Fibroblast of gingiva (primary cell): ENCODE measurements at regions not wholly inside any gene's neighbourhood (a gene's known extent, or its start where the extent isn't known, plus 50 kb on each side); places are given as distances from the start of the nearest gene placed in this dataset.

Experiments
- DNase-seq: peaks from one replicate; pipeline ENCODE4 v3.0.0-alpha.2; 2011; ENCODE audit warnings: low read depth

- peak; percentile 8 for DNase-seq
Measured at GRCh38 chr4:106766519-106766918, 269.6 kb downstream of the DKK2 start.

DNA sequence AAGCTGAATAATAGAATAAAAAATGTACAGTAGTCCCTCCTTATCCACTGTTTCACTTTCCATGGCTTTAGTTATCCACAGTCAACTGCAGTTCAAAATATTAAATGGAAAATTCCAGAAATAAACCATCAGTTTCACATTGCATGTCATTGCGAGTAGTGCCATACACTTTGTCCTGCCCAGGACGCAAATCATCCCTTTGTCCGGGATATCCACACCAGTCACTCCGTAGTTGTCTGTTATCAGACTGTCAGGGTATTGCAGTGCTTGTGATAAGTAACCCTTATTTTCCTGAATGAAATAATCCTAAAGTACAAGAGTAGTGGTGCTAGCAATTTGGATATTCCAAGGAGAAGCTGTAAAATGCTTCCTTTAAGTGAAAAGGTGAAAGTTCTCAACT lies 271.3 kb downstream of the DKK2 start:
- DNase-seq, result no peak

GRCh38 chr4:106762666-106763443 lies 273.3 kb downstream of the DKK2 start:
- DNase-seq, result peak; percentile 56

DNA sequence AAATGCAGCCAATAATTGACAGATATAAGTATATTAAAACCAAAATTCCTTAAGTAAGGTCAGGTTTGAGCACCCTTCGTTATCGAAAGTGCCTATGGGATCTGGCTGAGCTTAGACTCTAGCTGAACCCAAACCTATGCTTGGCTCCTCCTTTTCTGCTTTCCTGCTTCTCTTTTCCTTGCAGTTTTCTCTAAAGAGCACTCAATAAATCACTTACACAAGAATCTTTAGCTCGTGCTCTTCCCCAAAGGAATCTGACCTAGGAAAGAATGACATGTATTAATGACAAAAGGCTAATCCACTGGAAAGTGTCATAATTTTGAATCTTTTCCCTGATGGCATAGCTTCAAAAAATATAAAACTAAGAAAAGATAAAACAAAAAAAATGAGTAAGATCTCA lies 282.7 kb downstream of the DKK2 start:
- no peak for DNase-seq

DNA sequence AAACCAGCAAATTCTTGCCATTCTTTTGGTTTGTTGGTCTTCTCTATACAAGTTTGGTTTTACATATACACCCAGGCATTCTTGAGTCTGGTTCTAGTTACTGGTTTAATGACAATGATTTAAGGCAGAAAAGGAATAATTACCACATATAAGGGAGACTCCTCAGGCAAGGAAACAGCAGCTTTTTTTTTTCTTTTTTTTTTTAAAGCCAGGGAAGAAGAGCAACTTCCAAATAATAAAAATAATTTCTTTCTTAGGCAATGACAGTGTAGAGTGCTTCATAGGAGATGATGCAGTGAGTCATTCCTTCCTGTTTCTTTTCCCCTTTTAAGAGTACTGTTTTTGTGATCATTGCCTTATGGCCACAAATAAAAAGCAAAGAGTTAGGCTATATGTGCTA lies 289.7 kb downstream of the DKK2 start:
- peak; percentile 29 for DNase-seq

- DNase-seq, result no peak
Measured at GRCh38 chr4:106738121-106738520, 298.0 kb downstream of the DKK2 start.

GRCh38 chr4:106718548-106718947 lies 317.6 kb downstream of the DKK2 start:
- DNase-seq, result no peak

DNA sequence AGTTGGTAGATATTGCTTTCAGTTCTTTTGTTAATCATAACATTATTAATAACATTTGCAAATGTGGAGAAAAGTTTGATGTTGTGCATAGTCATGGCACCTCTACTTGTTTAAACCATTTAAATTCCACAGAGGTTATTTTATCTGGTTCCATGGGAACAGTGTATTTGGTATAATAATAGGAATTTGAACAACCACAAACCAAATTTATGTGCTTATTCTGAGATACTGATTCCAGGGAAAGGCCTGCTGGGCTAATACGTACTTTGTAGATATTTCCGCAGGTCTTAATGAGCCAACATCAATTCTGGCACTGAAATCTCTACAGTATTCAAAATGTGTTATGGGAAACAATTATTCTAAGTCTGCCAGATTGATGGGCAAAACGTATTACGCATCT lies 319.0 kb downstream of the DKK2 start:
- peak; percentile 9 for DNase-seq

DNA sequence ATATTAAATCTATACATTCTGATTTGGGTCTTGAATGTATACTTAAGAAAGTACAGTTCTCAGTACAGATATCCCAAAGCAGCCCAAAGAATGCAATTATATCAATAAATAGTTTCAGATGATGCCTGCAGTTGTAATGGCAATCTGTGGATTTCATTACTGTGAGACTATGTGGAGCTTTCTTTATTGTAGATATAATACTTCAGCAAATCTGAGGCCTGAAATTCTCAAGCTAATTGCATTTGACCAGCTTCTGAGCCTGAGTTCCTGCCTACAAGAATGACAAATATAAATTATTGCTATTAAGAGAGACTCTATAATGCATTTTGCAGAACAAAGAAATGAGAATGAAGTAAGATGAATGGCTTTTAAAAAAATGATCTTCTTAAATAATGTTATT lies 320.3 kb downstream of the DKK2 start:
- no peak for DNase-seq

DNA sequence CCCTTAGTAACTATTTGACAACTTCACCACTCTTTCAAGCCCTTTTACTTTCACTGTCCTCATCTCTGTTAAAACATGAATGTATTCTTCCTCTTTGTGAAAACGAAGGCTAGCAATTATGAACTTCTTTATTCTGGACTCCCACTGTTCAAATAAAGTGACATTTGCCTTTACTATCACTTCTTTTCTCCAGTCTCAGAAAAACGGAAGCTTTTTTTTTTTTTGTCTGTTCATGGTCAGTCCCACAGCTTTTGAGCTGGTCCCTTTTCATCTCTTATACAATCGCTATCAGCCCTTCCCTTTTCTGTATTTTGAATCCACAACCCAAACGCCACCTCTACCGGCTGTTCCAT lies 327.7 kb downstream of the DKK2 start:
- DNase-seq, result no peak

DNA sequence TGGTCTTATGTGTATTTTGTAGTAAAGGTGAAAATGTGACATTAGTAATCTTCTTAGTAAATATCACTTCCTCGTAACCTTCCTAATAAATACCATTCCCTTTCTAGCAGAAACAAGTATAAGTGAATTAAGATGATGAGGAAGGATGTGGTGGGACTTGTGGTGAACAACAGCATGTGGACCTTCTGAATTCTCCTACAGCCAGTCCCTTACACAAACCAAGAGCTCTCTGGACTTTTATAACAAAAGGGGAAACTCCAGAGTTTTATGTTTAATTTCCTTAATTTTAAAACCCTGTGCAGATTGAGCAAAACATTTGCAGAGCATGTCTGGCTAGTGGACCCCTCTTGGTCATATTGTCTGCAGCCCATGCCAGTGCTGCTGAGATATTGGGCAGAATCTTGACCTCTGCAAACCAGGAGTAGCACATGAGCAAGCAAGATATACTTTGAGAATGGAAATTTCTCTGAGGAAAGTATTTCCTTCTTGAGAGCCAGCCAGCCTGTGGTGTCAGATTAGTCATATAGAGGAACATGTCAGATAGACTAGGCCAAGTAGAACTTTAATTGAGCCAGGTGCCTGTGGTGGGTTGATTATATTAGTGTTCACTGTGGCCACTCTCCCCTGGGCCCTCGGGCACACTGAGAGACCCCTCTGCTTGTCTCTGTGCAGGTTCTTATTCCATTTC lies 328.2 kb downstream of the DKK2 start:
- DNase-seq, result no peak

- DNase-seq, result no peak
Measured at GRCh38 chr4:106704253-106704870, 331.8 kb downstream of the DKK2 start.

GRCh38 chr4:106700321-106700720 lies 331.7 kb upstream of the GIMD1 start:
- no peak for DNase-seq

- DNase-seq, result no peak
Measured at GRCh38 chr4:106698621-106699195, 330.1 kb upstream of the GIMD1 start.

GRCh38 chr4:106695501-106696262 lies 327.1 kb upstream of the GIMD1 start:
- no peak for DNase-seq

- DNase-seq, result no peak
Measured at GRCh38 chr4:106694232-106694631, 325.7 kb upstream of the GIMD1 start.

GRCh38 chr4:106691749-106692148 lies 323.2 kb upstream of the GIMD1 start:
- DNase-seq, result no peak

DNA sequence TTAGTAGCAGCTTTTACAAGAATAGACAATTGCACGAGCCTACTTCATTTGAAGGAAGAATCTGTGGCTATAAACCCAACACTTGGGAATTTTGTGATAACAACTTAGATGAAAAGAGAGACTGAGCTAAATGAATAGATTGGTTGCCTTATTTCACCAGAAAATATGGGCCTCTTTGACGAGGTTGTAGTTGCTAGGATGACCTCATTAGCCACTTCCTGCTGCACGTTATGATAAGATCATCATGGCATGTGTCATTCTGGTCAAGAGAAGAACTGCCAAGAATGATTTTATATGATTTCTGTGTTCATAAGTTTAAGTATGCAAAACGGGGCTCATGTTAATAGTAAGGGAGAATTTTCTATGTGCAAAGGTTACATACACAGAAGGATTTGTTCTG lies 321.9 kb upstream of the GIMD1 start:
- no peak for DNase-seq

- no peak for DNase-seq
Measured at GRCh38 chr4:106687026-106687425, 318.4 kb upstream of the GIMD1 start.

GRCh38 chr4:106681381-106681921 lies 312.9 kb upstream of the GIMD1 start:
- no peak for DNase-seq

GRCh38 chr4:106679063-106679462 lies 310.5 kb upstream of the GIMD1 start:
- no peak for DNase-seq

DNA sequence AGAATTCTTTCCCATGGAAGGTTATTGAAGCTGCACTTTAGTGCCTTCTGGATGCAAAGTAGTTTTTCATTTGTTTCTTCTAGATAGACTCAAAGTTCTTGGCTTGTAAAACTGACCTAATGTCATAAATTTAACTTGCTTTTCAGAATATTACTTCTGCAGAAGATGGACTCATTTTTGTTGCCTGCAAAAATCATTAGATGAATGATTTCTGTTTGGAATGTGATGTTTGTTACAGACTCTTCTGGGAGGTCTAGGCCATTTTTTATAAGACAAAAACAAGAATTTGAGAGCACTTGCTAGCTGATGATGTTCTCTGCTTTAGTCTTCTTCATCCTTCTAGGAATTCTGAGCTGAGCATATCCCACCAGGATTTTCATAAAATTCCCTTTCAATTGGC lies 308.6 kb upstream of the GIMD1 start:
- DNase-seq, result no peak
